ENCODE measurements at regions not wholly inside any gene's neighbourhood (a gene's known extent, or its start where the extent isn't known, plus 50 kb on each side); places are given as distances from the start of the nearest gene placed in this dataset.

- no peak for TF ChIP-seq RNF2 (IDR thresholded peaks at IDR 0.05; ENCODE audit: borderline replicate concordance, low read depth)
- no peak for TF ChIP-seq CHD2 (IDR thresholded peaks at IDR 0.05; ENCODE audit: low read length, partially characterized antibody)
- TF ChIP-seq PHF8 (IDR thresholded peaks at IDR 0.05; ENCODE audit: borderline replicate concordance, low read depth), result no peak
- no peak for TF ChIP-seq ZC3H11A (IDR thresholded peaks at IDR 0.05)
- 50% methylated on average over 1 of the region's 1 CpG for WGBS (ENCODE audit: missing lambda C conversion rate)
- FAIRE-seq, result no peak
These were observed 311.8 kb upstream of the SGCD start for GRCh38 chr5:156015137-156015536.

GRCh38 chr5:156019130-156019529 lies 307.8 kb upstream of the SGCD start:
- no peak for FAIRE-seq
- 0 out of 3 replicates have a peak, but pooled peaks cover 4% of the 10 kb centered on the region for H3K4me1 ChIP-seq
- no peak for DNase-seq (ENCODE audit: low read depth in 1 of 2, low spot score in 1 of 2)
- no peak overlapping the region for H3K4me2 ChIP-seq
- TF ChIP-seq KDM1A (IDR thresholded peaks at IDR 0.05; ENCODE audit: low read depth) (no peak), RCOR1 (IDR thresholded peaks at IDR 0.05; ENCODE audit: low read depth, low read length) (no peak), CBX2 (IDR thresholded peaks at IDR 0.05; ENCODE audit: borderline replicate concordance, low read depth) (no peak), EHF (CRISPR knock-in tag; IDR thresholded peaks at IDR 0.05) (no peak), SREBF2 (IDR thresholded peaks at IDR 0.05) (no peak), CTCF (IDR thresholded peaks at IDR 0.05) (no peak), BHLHE40 (IDR thresholded peaks at IDR 0.05; ENCODE audit: low read depth, low read length) (no peak), POLR2A (IDR thresholded peaks at IDR 0.05; ENCODE audit: low read length) (no peak)
- no peak overlapping the region for H3K4me3 ChIP-seq
- no peak for ATAC-seq
- H3K27ac ChIP-seq, result no peak overlapping the region
- WGBS (ENCODE audit: missing lambda C conversion rate), result 85% methylated on average over 2 of the region's 2 CpGs
- POLR2A ChIA-PET, result no interaction called here
- CTCF ChIA-PET, result no interaction called here
- no peaks in the 10 kb centered on the region for H3K9me3 ChIP-seq

More at GRCh38 chr5:156015137-156015536, 311.8 kb upstream of the SGCD start:
- ChIA-PET POLR2A (no interaction called here), CTCF (no interaction called here)
- ATAC-seq, result no peak
- no peak overlapping the region for H3K4me3 ChIP-seq
- DNase-seq (ENCODE audit: low read depth in 1 of 2, low spot score in 1 of 2), result no peak
- H3K4me1 ChIP-seq, result no peaks in the 10 kb centered on the region
- H3K27ac ChIP-seq, result no peak overlapping the region
- H3K4me2 ChIP-seq, result no peak overlapping the region
- no peaks in the 10 kb centered on the region for H3K9me3 ChIP-seq

- no peak for DNase-seq (ENCODE audit: low read depth in 1 of 2, low spot score in 1 of 2)
- Histone ChIP-seq H3K27ac (no peak overlapping the region), H3K9me3 (no peaks in the 10 kb centered on the region), H3K4me3 (no peak overlapping the region), H3K4me2 (no peak overlapping the region), H3K4me1 (0 out of 3 replicates have a peak, but pooled peaks cover 4% of the 10 kb centered on the region)
- TF ChIP-seq ATOH8 (CRISPR knock-in tag; IDR thresholded peaks at IDR 0.05; ENCODE audit: low read depth), result no peak
- TF ChIP-seq FOSB (CRISPR knock-in tag; IDR thresholded peaks at IDR 0.05), result no peak
- no peak for TF ChIP-seq CTCF (IDR thresholded peaks at IDR 0.05)
- TF ChIP-seq HOXA7 (CRISPR knock-in tag; IDR thresholded peaks at IDR 0.05), result no peak
- no peak for TF ChIP-seq JUN (IDR thresholded peaks at IDR 0.05)
- TF ChIP-seq EHF (CRISPR knock-in tag; IDR thresholded peaks at IDR 0.05), result no peak
- TF ChIP-seq RCOR1 (IDR thresholded peaks at IDR 0.05; ENCODE audit: low read depth, low read length), result no peak
- no peak for TF ChIP-seq RARB (CRISPR knock-in tag; IDR thresholded peaks at IDR 0.05)
- TF ChIP-seq FOXS1 (CRISPR knock-in tag; IDR thresholded peaks at IDR 0.05), result no peak
- no peak for TF ChIP-seq PHF8 (IDR thresholded peaks at IDR 0.05; ENCODE audit: borderline replicate concordance, low read depth)
- no peak for TF ChIP-seq HES2 (IDR thresholded peaks at IDR 0.05)
- TF ChIP-seq CBX8 (IDR thresholded peaks at IDR 0.05), result no peak
- no peak for TF ChIP-seq BHLHE40 (IDR thresholded peaks at IDR 0.05; ENCODE audit: low read depth, low read length)
- no peak for ATAC-seq
- WGBS (ENCODE audit: missing lambda C conversion rate), result 73% methylated on average over 7 of the region's 7 CpGs
- ChIA-PET CTCF (no interaction called here), POLR2A (no interaction called here)
- FAIRE-seq, result no peak
These were observed 307.3 kb upstream of the SGCD start for GRCh38 chr5:156019571-156020180.

All from A549 (cell line).